ENCODE measurements at regions not wholly inside any gene's neighbourhood (a gene's known extent, or its start where the extent isn't known, plus 50 kb on each side); places are given as distances from the start of the nearest gene placed in this dataset.

GRCh38 chr14:54038724-54039123, 82.1 kb upstream of the BMP4 start:
- no peaks in the 10 kb centered on the region for H3K36me3 ChIP-seq (replicated peaks in 1 of 2; ENCODE audit: control insufficient read depth in 1 of 2, insufficient read depth in 2 of 2, low read length in 1 of 2)
- CTCF ChIA-PET, result interaction anchor here (0.6 to 1.5 kb wide), 2 partner anchors 14 to 743 kb away, joined by 3 read pairs; no protein-coding TSS in a partner anchor
- no peaks in the 10 kb centered on the region for H3F3A ChIP-seq (replicated peaks; ENCODE audit: insufficient read depth)
- no peaks in the 10 kb centered on the region for H3K4me1 ChIP-seq (ENCODE audit: control insufficient read depth in 1 of 2, insufficient read depth in 2 of 2, low read depth in 1 of 2, low read length in 1 of 2)
- TF ChIP-seq RXRA (IDR thresholded peaks at IDR 0.05; ENCODE audit: borderline replicate concordance, low read depth) (no peak), GATA2 (CRISPR knock-in tag; IDR thresholded peaks at IDR 0.05) (no peak), REST (IDR thresholded peaks at IDR 0.05; ENCODE audit: low read depth, low read length) (no peak), TCF12 (IDR thresholded peaks at IDR 0.05) (no peak), RFX5 (IDR thresholded peaks at IDR 0.05; ENCODE audit: low read length) (no peak), SIN3A (IDR thresholded peaks at IDR 0.05; ENCODE audit: borderline replicate concordance, low read depth, low read length) (no peak), RAD21 (IDR thresholded peaks at IDR 0.05; ENCODE audit: low read length) (no peak), RCOR1 (IDR thresholded peaks at IDR 0.05; ENCODE audit: low read length) (no peak), YY1 (IDR thresholded peaks at IDR 0.05; ENCODE audit: low read depth) (no peak)
- no peak overlapping the region for H2AFZ ChIP-seq (ENCODE audit: low read depth)
- no peak for DNase-seq
- no peaks in the 10 kb centered on the region for H3K9me3 ChIP-seq
- no peaks in the 10 kb centered on the region for H3K9me2 ChIP-seq
- 35% methylated on average over 1 of the region's 1 CpG for WGBS (ENCODE audit: low lambda C conversion rate)
- no peak overlapping the region for H3K27ac ChIP-seq (ENCODE audit: low read depth in 2 of 2, low read length in 1 of 2)
- H3K27me3 ChIP-seq (ENCODE audit: insufficient read depth), result peaks cover 2% of the 10 kb centered on the region; the same call in 1 of the 2 replicates
- H3K4me3 ChIP-seq (ENCODE audit: low read depth in 2 of 2, low read length in 1 of 2), result no peak overlapping the region
- POLR2A ChIA-PET, result no interaction called here
- no peaks in the 10 kb centered on the region for H3K79me2 ChIP-seq (ENCODE audit: insufficient read depth)
- no peak overlapping the region for H3K4me2 ChIP-seq
- H3K9ac ChIP-seq, result no peak overlapping the region
- no peaks in the 10 kb centered on the region for H4K20me1 ChIP-seq (ENCODE audit: insufficient read depth)

DNA sequence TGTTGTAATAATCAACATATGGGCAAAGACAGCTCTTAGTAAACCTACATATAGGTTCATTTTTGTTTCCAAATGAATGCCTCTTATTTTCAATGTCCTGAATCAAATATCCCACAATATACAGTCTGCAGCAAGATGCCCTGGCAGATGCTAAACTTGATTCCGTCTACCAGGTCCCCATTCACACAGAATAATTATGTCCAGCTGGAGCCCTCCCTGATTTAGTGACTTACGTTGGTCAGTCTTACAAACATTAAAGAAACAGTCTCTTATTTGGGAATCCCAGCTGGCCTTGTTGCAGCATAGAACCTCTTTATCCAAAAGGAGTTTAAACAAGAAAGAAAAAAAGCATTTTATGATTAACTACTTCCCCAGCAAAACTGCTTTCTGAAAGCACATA, 82.7 kb upstream of the BMP4 start:
- TF ChIP-seq, protein P1, sequence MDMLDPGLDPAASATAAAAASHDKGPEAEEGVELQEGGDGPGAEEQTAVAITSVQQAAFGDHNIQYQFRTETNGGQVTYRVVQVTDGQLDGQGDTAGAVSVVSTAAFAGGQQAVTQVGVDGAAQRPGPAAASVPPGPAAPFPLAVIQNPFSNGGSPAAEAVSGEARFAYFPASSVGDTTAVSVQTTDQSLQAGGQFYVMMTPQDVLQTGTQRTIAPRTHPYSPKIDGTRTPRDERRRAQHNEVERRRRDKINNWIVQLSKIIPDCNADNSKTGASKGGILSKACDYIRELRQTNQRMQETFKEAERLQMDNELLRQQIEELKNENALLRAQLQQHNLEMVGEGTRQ (IDR thresholded peaks at IDR 0.05; ENCODE audit: borderline replicate concordance, low read depth, low read length), result no peak
- no peak for TF ChIP-seq SIN3A (IDR thresholded peaks at IDR 0.05; ENCODE audit: borderline replicate concordance, low read depth, low read length)
- no peak for TF ChIP-seq RXRA (IDR thresholded peaks at IDR 0.05; ENCODE audit: borderline replicate concordance, low read depth)
- no peak for TF ChIP-seq FOSL2 (IDR thresholded peaks at IDR 0.05; ENCODE audit: borderline replicate concordance, low read depth)
- TF ChIP-seq MXI1 (IDR thresholded peaks at IDR 0.05; ENCODE audit: low read depth, low read length), result no peak
- TF ChIP-seq TAF1 (IDR thresholded peaks at IDR 0.05; ENCODE audit: borderline replicate concordance, low read depth, low read length), result no peak
- TF ChIP-seq MEF2A (IDR thresholded peaks at IDR 0.05; ENCODE audit: borderline replicate concordance, low read depth), result no peak
- TF ChIP-seq NRF1 (IDR thresholded peaks at IDR 0.05; ENCODE audit: low read depth, low read length), result no peak
- TF ChIP-seq TEAD4 (IDR thresholded peaks at IDR 0.05; ENCODE audit: borderline replicate concordance, insufficient read depth), result no peak
- Histone ChIP-seq H3K9me2 (no peaks in the 10 kb centered on the region), H3K9ac (no peak overlapping the region), H3K9me3 (no peaks in the 10 kb centered on the region), H3K4me3 (ENCODE audit: low read depth in 2 of 2, low read length in 1 of 2) (no peak overlapping the region), H2AFZ (ENCODE audit: low read depth) (no peak overlapping the region), H3K27ac (ENCODE audit: low read depth in 2 of 2, low read length in 1 of 2) (no peak overlapping the region), H3K36me3 (replicated peaks in 1 of 2; ENCODE audit: control insufficient read depth in 1 of 2, insufficient read depth in 2 of 2, low read length in 1 of 2) (no peaks in the 10 kb centered on the region), H3K79me2 (ENCODE audit: insufficient read depth) (no peaks in the 10 kb centered on the region), H3K4me2 (no peak overlapping the region), H4K20me1 (ENCODE audit: insufficient read depth) (no peaks in the 10 kb centered on the region), H3F3A (replicated peaks; ENCODE audit: insufficient read depth) (no peaks in the 10 kb centered on the region), H3K27me3 (ENCODE audit: insufficient read depth) (peaks cover 4% of the 10 kb centered on the region; the same call in 1 of the 2 replicates), H3K4me1 (ENCODE audit: control insufficient read depth in 1 of 2, insufficient read depth in 2 of 2, low read depth in 1 of 2, low read length in 1 of 2) (no peaks in the 10 kb centered on the region)
- ChIA-PET POLR2A (no interaction called here), CTCF (interaction anchor here (0.6 to 1.5 kb wide), 2 partner anchors 13 to 743 kb away, joined by 3 read pairs; no protein-coding TSS in a partner anchor)
- no peak for DNase-seq
- WGBS (ENCODE audit: low lambda C conversion rate), result 2% methylated on average over 2 of the region's 2 CpGs

Measured in SK-N-SH (cell line).